Smooth muscle cell (in vitro differentiated cells): ENCODE measurements at regions not wholly inside any gene's neighbourhood (a gene's known extent, or its start where the extent isn't known, plus 50 kb on each side); places are given as distances from the start of the nearest gene placed in this dataset.

Source experiments
- DNase-seq: peaks from one replicate; lab custom pipeline; 2025; ENCODE audit not compliant: unreplicated experiment; lab: John Stamatoyannopoulos, UW
- H2AFZ ChIP-seq: fragments of 200-600 bp; sonication (generic); 2 replicates; pipeline ENCODE4 v1.6.0; 2016; ENCODE audit warnings: antibody characterized with exemption, low read depth, mild to moderate bottlenecking
- H3F3A ChIP-seq: fragments of 200-600 bp; sonication (generic); 2 replicates; pipeline ENCODE4 v1.6.0; 2017; ENCODE audit warnings: antibody characterized with exemption, low read depth
- H3K27ac ChIP-seq: fragments of 200-600 bp; sonication (generic); 2 replicates; pipeline ENCODE4 v1.5.1; 2016; ENCODE audit warnings: low read depth, mild to moderate bottlenecking
- H3K27me3 ChIP-seq: fragments of 200-600 bp; sonication (generic); 2 replicates; pipeline ENCODE4 v1.6.1; 2016; ENCODE audit warnings: low read depth, mild to moderate bottlenecking
- H3K36me3 ChIP-seq: fragments of 200-600 bp; sonication (generic); 2 replicates; pipeline ENCODE4 v1.5.1; 2016; ENCODE audit warnings: low read depth
- H3K4me1 ChIP-seq: fragments of 200-600 bp; sonication (generic); 2 replicates; pipeline ENCODE4 v1.5.1; 2016; ENCODE audit warnings: low read depth
- H3K4me2 ChIP-seq: fragments of 200-600 bp; sonication (generic); 2 replicates; pipeline ENCODE4 v1.6.0; 2016; ENCODE audit warnings: mild to moderate bottlenecking
- H3K4me3 ChIP-seq: fragments of 200-600 bp; sonication (generic); 2 replicates; pipeline ENCODE4 v1.5.1; 2016; ENCODE audit warnings: mild to moderate bottlenecking
- H3K79me2 ChIP-seq: fragments of 200-600 bp; sonication (generic); 2 replicates; pipeline ENCODE4 v1.6.0; 2016; ENCODE audit warnings: low read depth, mild to moderate bottlenecking
- H3K9ac ChIP-seq: fragments of 200-600 bp; sonication (generic); 2 replicates; pipeline ENCODE4 v1.6.0; 2016; ENCODE audit warnings: low read depth
- H3K9me3 ChIP-seq: fragments of 200-600 bp; sonication (generic); replicated peaks from 2 replicates; pipeline ENCODE4 v1.5.1; 2016; ENCODE audit warnings: low read depth
- H4K20me1 ChIP-seq: fragments of 200-600 bp; sonication (generic); 2 replicates; pipeline ENCODE4 v1.6.0; 2016; ENCODE audit warnings: low read depth
- WGBS: methylation state at CpG from one replicate; pipeline ENCODE4 v1.1.7; 2016; ENCODE audit warnings: low lambda C conversion rate; 5-methylcytosine and 5-hydroxymethylcytosine counted together
- TF ChIP-seq, protein P1 (sequence below): fragments of 200-600 bp; sonication (generic); IDR thresholded peaks from 2 replicates; pipeline ENCODE4 v1.5.1; 2017; ENCODE audit warnings: borderline replicate concordance, mild to moderate bottlenecking, antibody characterized with exemption; ENCODE audit not compliant: insufficient read depth, poor library complexity, severe bottlenecking

- H3K36me3 ChIP-seq = no peaks in the 10 kb centered on the region
- H3K4me2 ChIP-seq = no peak overlapping the region
- TF ChIP-seq, protein P1, sequence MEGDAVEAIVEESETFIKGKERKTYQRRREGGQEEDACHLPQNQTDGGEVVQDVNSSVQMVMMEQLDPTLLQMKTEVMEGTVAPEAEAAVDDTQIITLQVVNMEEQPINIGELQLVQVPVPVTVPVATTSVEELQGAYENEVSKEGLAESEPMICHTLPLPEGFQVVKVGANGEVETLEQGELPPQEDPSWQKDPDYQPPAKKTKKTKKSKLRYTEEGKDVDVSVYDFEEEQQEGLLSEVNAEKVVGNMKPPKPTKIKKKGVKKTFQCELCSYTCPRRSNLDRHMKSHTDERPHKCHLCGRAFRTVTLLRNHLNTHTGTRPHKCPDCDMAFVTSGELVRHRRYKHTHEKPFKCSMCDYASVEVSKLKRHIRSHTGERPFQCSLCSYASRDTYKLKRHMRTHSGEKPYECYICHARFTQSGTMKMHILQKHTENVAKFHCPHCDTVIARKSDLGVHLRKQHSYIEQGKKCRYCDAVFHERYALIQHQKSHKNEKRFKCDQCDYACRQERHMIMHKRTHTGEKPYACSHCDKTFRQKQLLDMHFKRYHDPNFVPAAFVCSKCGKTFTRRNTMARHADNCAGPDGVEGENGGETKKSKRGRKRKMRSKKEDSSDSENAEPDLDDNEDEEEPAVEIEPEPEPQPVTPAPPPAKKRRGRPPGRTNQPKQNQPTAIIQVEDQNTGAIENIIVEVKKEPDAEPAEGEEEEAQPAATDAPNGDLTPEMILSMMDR = no peak
- H3K9ac ChIP-seq = no peak overlapping the region
- WGBS = 90% methylated on average over 1 of the region's 1 CpG
- no peak overlapping the region for H3K4me3 ChIP-seq
- no peak overlapping the region for H3K27ac ChIP-seq
- no peaks in the 10 kb centered on the region for H4K20me1 ChIP-seq
- no peaks in the 10 kb centered on the region for H3K27me3 ChIP-seq
- no peaks in the 10 kb centered on the region for H3K4me1 ChIP-seq
- H3K79me2 ChIP-seq = no peaks in the 10 kb centered on the region
- no peak for DNase-seq
- H2AFZ ChIP-seq = no peak overlapping the region
- no peaks in the 10 kb centered on the region for H3F3A ChIP-seq
- no peaks in the 10 kb centered on the region for H3K9me3 ChIP-seq
These were observed 116.0 kb upstream of the ADGRL4 start for GRCh38 chr1:79122521-79122920.

DNA sequence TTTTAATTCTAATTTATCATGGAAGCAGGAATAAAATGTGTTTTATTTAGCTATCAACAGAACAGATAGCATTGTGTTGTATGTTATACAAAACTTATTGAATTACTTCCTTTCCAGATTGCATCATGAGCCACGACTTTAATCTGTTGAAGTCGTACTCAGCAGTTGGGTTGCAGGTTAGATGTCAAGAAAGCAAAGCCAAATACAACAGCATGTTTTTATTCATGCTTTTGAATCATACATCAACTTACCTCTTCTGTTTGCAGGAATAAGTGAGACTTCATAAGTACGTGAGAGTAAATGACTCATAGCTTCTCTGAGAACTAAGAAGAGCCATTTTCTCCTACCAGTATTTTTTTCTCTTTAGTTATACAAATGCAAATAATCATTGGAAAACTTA, 110.8 kb upstream of the ADGRL4 start:
- Histone ChIP-seq H3K4me2 (no peak overlapping the region), H4K20me1 (no peaks in the 10 kb centered on the region), H2AFZ (no peak overlapping the region), H3K79me2 (no peaks in the 10 kb centered on the region), H3K9ac (no peak overlapping the region), H3K36me3 (no peaks in the 10 kb centered on the region), H3K4me3 (no peak overlapping the region), H3K4me1 (no peaks in the 10 kb centered on the region), H3K27ac (no peak overlapping the region), H3K9me3 (no peaks in the 10 kb centered on the region), H3K27me3 (no peaks in the 10 kb centered on the region), H3F3A (no peaks in the 10 kb centered on the region)
- TF ChIP-seq, protein P1 = no peak
- DNase-seq = no peak
- WGBS = 82% methylated on average over 3 of the region's 3 CpGs

- whole genome bisulfite sequencing = 75% methylated on average over 5 of the region's 5 CpGs
- Histone ChIP-seq H3K27ac (no peak overlapping the region), H3K36me3 (no peaks in the 10 kb centered on the region), H3F3A (no peaks in the 10 kb centered on the region), H4K20me1 (no peaks in the 10 kb centered on the region), H3K9ac (no peak overlapping the region), H3K4me1 (no peaks in the 10 kb centered on the region), H3K27me3 (no peaks in the 10 kb centered on the region), H3K4me2 (no peak overlapping the region), H3K4me3 (no peak overlapping the region), H2AFZ (peak overlapping the region; percentile 57), H3K79me2 (no peaks in the 10 kb centered on the region), H3K9me3 (no peaks in the 10 kb centered on the region)
- no peak for DNase-seq
- TF ChIP-seq, protein P1 = no peak
These were observed 107.3 kb upstream of the ADGRL4 start for GRCh38 chr1:79113836-79114235.

DNA sequence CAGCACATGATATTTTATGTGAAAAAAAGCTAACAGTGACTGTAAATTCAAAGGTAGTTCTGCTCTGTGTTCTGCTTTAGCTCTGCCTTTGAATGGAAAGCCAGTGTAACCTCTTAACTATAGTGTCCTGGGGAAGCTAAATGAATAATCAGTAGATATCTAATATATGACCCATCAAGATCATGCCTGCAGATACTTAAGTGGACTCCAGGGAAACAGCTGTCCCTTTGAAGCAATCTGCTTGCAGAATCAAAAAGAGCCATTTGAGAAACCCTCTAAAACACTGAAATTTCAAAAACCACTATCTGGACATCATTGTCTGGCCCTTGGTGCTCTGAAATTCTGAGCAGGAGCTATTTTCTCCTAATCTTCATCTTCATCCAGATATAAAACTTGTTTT, 104.2 kb upstream of the ADGRL4 start:
- Histone ChIP-seq H3K4me2 (no peak overlapping the region), H3K27me3 (no peaks in the 10 kb centered on the region), H3K36me3 (no peaks in the 10 kb centered on the region), H3K27ac (no peak overlapping the region), H3K4me1 (no peaks in the 10 kb centered on the region), H3K9ac (no peak overlapping the region), H3K4me3 (no peak overlapping the region), H3K9me3 (no peaks in the 10 kb centered on the region), H3K79me2 (no peaks in the 10 kb centered on the region), H4K20me1 (no peaks in the 10 kb centered on the region), H3F3A (no peaks in the 10 kb centered on the region), H2AFZ (no peak overlapping the region)
- no peak for DNase-seq
- TF ChIP-seq, protein P1 = no peak
